H9 (cell line): ENCODE measurements at regions not wholly inside any gene's neighbourhood (a gene's known extent, or its start where the extent isn't known, plus 50 kb on each side); places are given as distances from the start of the nearest gene placed in this dataset.

Experiments
- DNase-seq: peaks from one replicate; pipeline ENCODE4 v3.0.0-alpha.2; 2017
- H2AFZ ChIP-seq: one replicate; pipeline ENCODE4 v1.6.1; 2013; ENCODE audit warnings: mild to moderate bottlenecking, low read length, control low read depth, moderate library complexity
- H2AK5ac ChIP-seq: 2 replicates; pipeline ENCODE4 v1.6.1; 2013; ENCODE audit warnings: low read length, control low read depth, mixed read lengths; ENCODE audit not compliant: insufficient read length
- H2BK120ac ChIP-seq: one replicate; pipeline ENCODE4 v1.6.1; 2013; ENCODE audit warnings: low read depth, mild to moderate bottlenecking, low read length, control low read depth, inconsistent platforms; ENCODE audit not compliant: poor library complexity, severe bottlenecking
- H2BK12ac ChIP-seq: 2 replicates; pipeline ENCODE4 v1.6.1; 2013; ENCODE audit warnings: low read length, control low read depth, mixed read lengths, low read depth; ENCODE audit not compliant: insufficient read length
- H2BK15ac ChIP-seq: 2 replicates; pipeline ENCODE4 v1.6.1; 2013; ENCODE audit warnings: low read depth, low read length, control low read depth
- H2BK20ac ChIP-seq: one replicate; pipeline ENCODE4 v1.6.1; 2013; ENCODE audit warnings: low read depth, mild to moderate bottlenecking, low read length, control low read depth, inconsistent platforms; ENCODE audit not compliant: poor library complexity, severe bottlenecking
- H2BK5ac ChIP-seq: 2 replicates; pipeline ENCODE4 v1.6.1; 2013; ENCODE audit warnings: low read length, control low read depth, mixed read lengths; ENCODE audit not compliant: insufficient read length
- H3K14ac ChIP-seq: 2 replicates; pipeline ENCODE4 v1.6.1; 2013; ENCODE audit warnings: low read length, control low read depth; ENCODE audit not compliant: insufficient read depth
- H3K18ac ChIP-seq: 2 replicates; pipeline ENCODE4 v1.6.1; 2013; ENCODE audit warnings: low read depth, mild to moderate bottlenecking, mixed read lengths, low read length, control low read depth; ENCODE audit not compliant: insufficient read length
- H3K23ac ChIP-seq: 2 replicates; pipeline ENCODE4 v1.6.1; 2013; ENCODE audit warnings: low read length, control low read depth, mixed read lengths, low read depth; ENCODE audit not compliant: insufficient read length
- H3K23me2 ChIP-seq: 2 replicates; pipeline ENCODE4 v1.6.1; 2013; ENCODE audit warnings: low read depth, mild to moderate bottlenecking, mixed read lengths, low read length, control low read depth; ENCODE audit not compliant: insufficient read length, poor library complexity, severe bottlenecking
- H3K27ac ChIP-seq: 2 replicates; pipeline ENCODE4 v1.5.1; 2013; ENCODE audit warnings: low read length, control low read depth, mixed read lengths, low read depth; ENCODE audit not compliant: insufficient read length
- H3K27me3 ChIP-seq: 2 replicates; pipeline ENCODE4 v1.6.1; 2013; ENCODE audit warnings: low read length, control low read depth, inconsistent platforms; ENCODE audit not compliant: insufficient read depth
- H3K4ac ChIP-seq: 2 replicates; pipeline ENCODE4 v1.6.1; 2013; ENCODE audit warnings: low read depth, mild to moderate bottlenecking, control low read depth, inconsistent platforms, low read length, moderate library complexity
- H3K4me1 ChIP-seq: 2 replicates; pipeline ENCODE4 v1.6.1; 2013; ENCODE audit warnings: low read length, control low read depth, inconsistent platforms; ENCODE audit not compliant: insufficient read depth
- H3K4me2 ChIP-seq: 2 replicates; pipeline ENCODE4 v1.6.1; 2013; ENCODE audit warnings: low read length, control low read depth, mixed read lengths; ENCODE audit not compliant: insufficient read length, insufficient read depth
- H3K56ac ChIP-seq: 2 replicates; pipeline ENCODE4 v1.6.1; 2013; ENCODE audit warnings: low read depth, mild to moderate bottlenecking, mixed read lengths, low read length, control low read depth; ENCODE audit not compliant: insufficient read length
- H3K79me1 ChIP-seq: 2 replicates; pipeline ENCODE4 v1.6.1; 2013; ENCODE audit warnings: low read depth, mild to moderate bottlenecking, moderate library complexity, low read length, control low read depth, inconsistent platforms; ENCODE audit not compliant: insufficient read depth, poor library complexity, severe bottlenecking
- H3K79me2 ChIP-seq: 2 replicates; pipeline ENCODE4 v1.6.1; 2013; ENCODE audit warnings: low read length, control low read depth, inconsistent platforms; ENCODE audit not compliant: insufficient read depth
- H3K9ac ChIP-seq: 2 replicates; pipeline ENCODE4 v1.6.1; 2013; ENCODE audit warnings: low read length, control low read depth, mixed read lengths; ENCODE audit not compliant: insufficient read length; ENCODE audit errors: extremely low read depth
- H3K9me3 ChIP-seq: one replicate; pipeline ENCODE4 v1.6.1; 2013; ENCODE audit warnings: low read depth, low read length, inconsistent platforms; ENCODE audit not compliant: control insufficient read depth
- H3T11ph ChIP-seq: one replicate; pipeline ENCODE4 v1.6.1; 2013; ENCODE audit warnings: mild to moderate bottlenecking, low read length, control low read depth, inconsistent platforms
- H4K20me1 ChIP-seq: one replicate; pipeline ENCODE4 v1.6.1; 2013; ENCODE audit not compliant: control insufficient read depth, insufficient read length, insufficient read depth
- H4K5ac ChIP-seq: 2 replicates; pipeline ENCODE4 v1.6.1; 2013; ENCODE audit warnings: low read depth, mild to moderate bottlenecking, mixed read lengths, low read length, control low read depth; ENCODE audit not compliant: insufficient read length
- H4K8ac ChIP-seq: replicated peaks from 2 replicates; pipeline ENCODE4 v1.6.1; 2013; ENCODE audit warnings: low read length, control low read depth, mixed read lengths, low read depth; ENCODE audit not compliant: insufficient read length
- H4K91ac ChIP-seq: 2 replicates; pipeline ENCODE4 v1.6.1; 2013; ENCODE audit warnings: low read depth, mild to moderate bottlenecking, moderate library complexity, mixed read lengths, low read length, control low read depth; ENCODE audit not compliant: insufficient read length
- H3K27ac Mint-ChIP-seq, 3 experiments: 2 replicates in 2 of 3; 3 replicates in 1 of 3; pipeline ENCODE4 v1.8.0; 2020 to 2021; ENCODE audit warnings: mixed read lengths in 3 of 3, mild to moderate bottlenecking in 1 of 3, moderate library complexity in 1 of 3
- H3K27me3 Mint-ChIP-seq: 2 replicates; pipeline ENCODE4 v1.8.0; 2021; ENCODE audit warnings: low read depth, mild to moderate bottlenecking, moderate library complexity, mixed read lengths
- H3K36me3 Mint-ChIP-seq, 3 experiments: 2 replicates in 2 of 3; 3 replicates in 1 of 3; pipeline ENCODE4 v1.8.0; 2020 to 2021; ENCODE audit warnings: low read depth in 3 of 3, mixed read lengths in 3 of 3; ENCODE audit not compliant: insufficient read depth in 1 of 3
- H3K4me1 Mint-ChIP-seq, 2 experiments: 2 replicates each; pipeline ENCODE4 v1.8.0; 2020; ENCODE audit warnings: mixed read lengths in 2 of 2
- H3K4me3 Mint-ChIP-seq, 2 experiments: 2 replicates in 1 of 2; 3 replicates in 1 of 2; pipeline ENCODE4 v1.8.0; 2020 to 2021; ENCODE audit warnings: mild to moderate bottlenecking in 2 of 2, mixed read lengths in 2 of 2, moderate library complexity in 1 of 2
- H3K9me3 Mint-ChIP-seq, 2 experiments: 2 replicates in 1 of 2; 3 replicates in 1 of 2; pipeline ENCODE4 v1.8.0; 2020; ENCODE audit warnings: mild to moderate bottlenecking in 2 of 2, mixed read lengths in 2 of 2, moderate library complexity in 1 of 2
- WGBS: extraction: QIAGEN DNeasy Blood & Tissue Kit; methylation state at CpG from one replicate; pipeline ENCODE4 v1.1.7; 2013; ENCODE audit warnings: missing lambda C conversion rate, low lambda C conversion rate, mixed read lengths; ENCODE audit not compliant: insufficient read length; ENCODE audit errors: extremely low coverage; 5-methylcytosine and 5-hydroxymethylcytosine counted together
- TF ChIP-seq, protein P1 (sequence below): fragments of 200-600 bp; sonication (generic); conservative IDR thresholded peaks from 3 replicates; pipeline ENCODE4 v1.8.0; 2021; ENCODE audit warnings: antibody characterized with exemption, mild to moderate bottlenecking

DNA sequence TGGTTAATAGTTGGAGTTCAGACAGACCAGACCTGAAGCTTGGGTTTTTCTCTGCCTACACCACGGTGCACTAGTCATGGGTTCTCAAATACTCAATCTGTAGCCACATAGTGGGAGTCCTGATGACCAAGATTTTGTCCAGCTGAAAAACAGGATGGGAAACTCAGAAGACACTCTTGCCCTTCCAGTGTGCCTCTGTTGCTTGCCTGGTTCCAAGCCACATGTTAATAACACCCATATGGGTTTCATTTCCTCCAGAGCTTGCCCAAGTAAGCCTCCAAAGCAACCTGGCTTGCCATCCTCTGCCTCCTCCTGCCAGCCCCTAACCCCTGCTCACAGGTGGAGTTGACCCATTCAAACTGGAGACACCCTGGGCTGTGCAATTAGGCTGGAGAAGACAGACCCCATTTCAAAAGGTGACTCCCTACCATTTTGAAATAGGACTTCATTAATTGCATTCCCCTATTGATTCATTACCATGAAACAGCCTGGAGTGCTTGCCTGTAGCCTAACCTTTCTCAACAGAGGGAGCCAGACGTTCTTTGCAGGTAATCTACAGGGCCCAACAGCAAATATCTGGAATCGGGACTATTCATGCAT lies 108.0 kb upstream of the HABP2 start:
- H2AFZ ChIP-seq: no peak overlapping the region

More for the DNA sequence above, 108.0 kb upstream of the HABP2 start:
- no peaks in the 10 kb centered on the region for H3K23me2 ChIP-seq
- H3K56ac ChIP-seq: no peak overlapping the region
- H3K79me1 ChIP-seq: no peaks in the 10 kb centered on the region
- no peak overlapping the region for H2BK120ac ChIP-seq
- no peak overlapping the region for H2AK5ac ChIP-seq
- H3K14ac ChIP-seq: no peak overlapping the region
- no peaks in the 10 kb centered on the region for H3K4me1 Mint-ChIP-seq
- no peak overlapping the region for H2BK12ac ChIP-seq
- H3K27ac Mint-ChIP-seq: peak overlapping the region in 1 of 3 experiments; percentile 48; a peak in 1 of 7 replicates
- H3K9ac ChIP-seq: no peak overlapping the region
- H3K27me3 ChIP-seq: no peaks in the 10 kb centered on the region
- H4K5ac ChIP-seq: no peak overlapping the region
- H3K9me3 ChIP-seq: no peaks in the 10 kb centered on the region
- H4K8ac ChIP-seq: no peak overlapping the region
- H3K4ac ChIP-seq: no peak overlapping the region
- H3K23ac ChIP-seq: no peak overlapping the region
- no peak overlapping the region for H3K4me2 ChIP-seq
- no peaks in the 10 kb centered on the region for H3K4me1 ChIP-seq
- WGBS: no CpG with 5 or more reads among the region's 3 CpGs
- no peak overlapping the region for H3K18ac ChIP-seq
- H2BK5ac ChIP-seq: no peak overlapping the region
- no peaks in the 10 kb centered on the region for H3K9me3 Mint-ChIP-seq
- no peak overlapping the region for H2BK15ac ChIP-seq
- H3K36me3 Mint-ChIP-seq: no peaks in the 10 kb centered on the region
- no peak overlapping the region for H3K4me3 Mint-ChIP-seq
- TF ChIP-seq, protein P1, sequence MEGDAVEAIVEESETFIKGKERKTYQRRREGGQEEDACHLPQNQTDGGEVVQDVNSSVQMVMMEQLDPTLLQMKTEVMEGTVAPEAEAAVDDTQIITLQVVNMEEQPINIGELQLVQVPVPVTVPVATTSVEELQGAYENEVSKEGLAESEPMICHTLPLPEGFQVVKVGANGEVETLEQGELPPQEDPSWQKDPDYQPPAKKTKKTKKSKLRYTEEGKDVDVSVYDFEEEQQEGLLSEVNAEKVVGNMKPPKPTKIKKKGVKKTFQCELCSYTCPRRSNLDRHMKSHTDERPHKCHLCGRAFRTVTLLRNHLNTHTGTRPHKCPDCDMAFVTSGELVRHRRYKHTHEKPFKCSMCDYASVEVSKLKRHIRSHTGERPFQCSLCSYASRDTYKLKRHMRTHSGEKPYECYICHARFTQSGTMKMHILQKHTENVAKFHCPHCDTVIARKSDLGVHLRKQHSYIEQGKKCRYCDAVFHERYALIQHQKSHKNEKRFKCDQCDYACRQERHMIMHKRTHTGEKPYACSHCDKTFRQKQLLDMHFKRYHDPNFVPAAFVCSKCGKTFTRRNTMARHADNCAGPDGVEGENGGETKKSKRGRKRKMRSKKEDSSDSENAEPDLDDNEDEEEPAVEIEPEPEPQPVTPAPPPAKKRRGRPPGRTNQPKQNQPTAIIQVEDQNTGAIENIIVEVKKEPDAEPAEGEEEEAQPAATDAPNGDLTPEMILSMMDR: no peak
- H3K79me2 ChIP-seq: no peaks in the 10 kb centered on the region
- peak; percentile 9 for DNase-seq
- H3K27me3 Mint-ChIP-seq: peaks cover 51% of the 10 kb centered on the region
- H4K91ac ChIP-seq: no peak overlapping the region
- H3T11ph ChIP-seq: no peak overlapping the region
- no peak overlapping the region for H2BK20ac ChIP-seq
- H3K27ac ChIP-seq: no peak overlapping the region
- peaks cover 4% of the 10 kb centered on the region for H4K20me1 ChIP-seq
